Middle frontal gyrus (tissue), 1 donor: ENCODE measurements at regions not wholly inside any gene's neighbourhood (a gene's known extent, or its start where the extent isn't known, plus 50 kb on each side); places are given as distances from the start of the nearest gene placed in this dataset.

ENCODE experiments used
- DNase-seq: peaks from one replicate; pipeline ENCODE4 v3.0.0-alpha.2; 2015; ENCODE audit warnings: low spot score; ENCODE audit errors: extremely low spot score

GRCh38 chr21:25331286-25331685 lies 276.0 kb downstream of the MRPL39 start:
- no peak for DNase-seq

GRCh38 chr21:25330266-25330665 lies 277.0 kb downstream of the MRPL39 start:
- no peak for DNase-seq

- no peak for DNase-seq
Measured at GRCh38 chr21:25329227-25329825, 278.0 kb downstream of the MRPL39 start.

GRCh38 chr21:25328736-25329135 lies 278.5 kb downstream of the MRPL39 start:
- DNase-seq = no peak

- DNase-seq = no peak
Measured at GRCh38 chr21:25326181-25326580, 281.1 kb downstream of the MRPL39 start.

GRCh38 chr21:25324666-25325065 lies 282.6 kb downstream of the MRPL39 start:
- no peak for DNase-seq

GRCh38 chr21:25323356-25323949 lies 283.8 kb downstream of the MRPL39 start:
- DNase-seq = no peak

GRCh38 chr21:25314247-25314646 lies 293.0 kb downstream of the MRPL39 start:
- no peak for DNase-seq

GRCh38 chr21:25313829-25314228 lies 293.5 kb downstream of the MRPL39 start:
- DNase-seq = no peak

- DNase-seq = no peak
Measured at GRCh38 chr21:25307489-25307888, 299.8 kb downstream of the MRPL39 start.

- no peak for DNase-seq
Measured at GRCh38 chr21:25304611-25305010, 302.7 kb downstream of the MRPL39 start.

GRCh38 chr21:25300632-25301031 lies 306.6 kb downstream of the MRPL39 start:
- no peak for DNase-seq

GRCh38 chr21:25298512-25299491 lies 308.5 kb downstream of the MRPL39 start:
- no peak for DNase-seq

- no peak for DNase-seq
Measured at GRCh38 chr21:25297117-25297516, 310.2 kb downstream of the MRPL39 start.

- DNase-seq = no peak
Measured at GRCh38 chr21:25296252-25296651, 311.0 kb downstream of the MRPL39 start.

- DNase-seq = no peak
Measured at GRCh38 chr21:25292396-25292795, 314.9 kb downstream of the MRPL39 start.

- no peak for DNase-seq
Measured at GRCh38 chr21:25283720-25284119, 323.6 kb downstream of the MRPL39 start.

GRCh38 chr21:25281134-25281533 lies 326.1 kb downstream of the MRPL39 start:
- no peak for DNase-seq

GRCh38 chr21:25280061-25280460 lies 327.2 kb downstream of the MRPL39 start:
- no peak for DNase-seq

- DNase-seq = no peak
Measured at GRCh38 chr21:25273959-25274358, 333.3 kb downstream of the MRPL39 start.

- no peak for DNase-seq
Measured at GRCh38 chr21:25254491-25255174, 352.6 kb downstream of the MRPL39 start.

- no peak for DNase-seq
Measured at GRCh38 chr21:25246546-25246945, 360.7 kb downstream of the MRPL39 start.
